ENCODE measurements at regions not wholly inside any gene's neighbourhood (a gene's known extent, or its start where the extent isn't known, plus 50 kb on each side); places are given as distances from the start of the nearest gene placed in this dataset.

DNA sequence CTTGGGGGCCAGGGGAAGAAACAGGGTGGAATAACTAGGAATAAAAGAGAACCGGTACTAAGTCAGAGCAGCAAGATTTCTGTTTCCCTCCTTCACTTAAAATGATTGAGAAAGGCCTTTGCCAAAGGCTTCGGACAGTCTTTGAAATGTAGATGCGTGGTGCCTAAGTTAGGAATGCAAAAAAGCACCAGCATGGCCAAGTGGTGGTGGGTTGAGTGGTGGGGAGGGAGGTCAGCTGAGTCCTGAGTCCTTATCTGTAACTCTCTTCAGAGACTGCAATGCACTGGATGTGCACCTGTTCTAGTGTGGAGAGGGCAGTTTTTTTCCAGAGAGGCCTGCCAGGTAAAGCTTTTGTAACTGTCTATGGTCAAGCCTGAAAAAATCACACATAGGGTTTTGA is 919.9 kb downstream of the FSCB start (continued):
- TF ChIP-seq, protein P1, sequence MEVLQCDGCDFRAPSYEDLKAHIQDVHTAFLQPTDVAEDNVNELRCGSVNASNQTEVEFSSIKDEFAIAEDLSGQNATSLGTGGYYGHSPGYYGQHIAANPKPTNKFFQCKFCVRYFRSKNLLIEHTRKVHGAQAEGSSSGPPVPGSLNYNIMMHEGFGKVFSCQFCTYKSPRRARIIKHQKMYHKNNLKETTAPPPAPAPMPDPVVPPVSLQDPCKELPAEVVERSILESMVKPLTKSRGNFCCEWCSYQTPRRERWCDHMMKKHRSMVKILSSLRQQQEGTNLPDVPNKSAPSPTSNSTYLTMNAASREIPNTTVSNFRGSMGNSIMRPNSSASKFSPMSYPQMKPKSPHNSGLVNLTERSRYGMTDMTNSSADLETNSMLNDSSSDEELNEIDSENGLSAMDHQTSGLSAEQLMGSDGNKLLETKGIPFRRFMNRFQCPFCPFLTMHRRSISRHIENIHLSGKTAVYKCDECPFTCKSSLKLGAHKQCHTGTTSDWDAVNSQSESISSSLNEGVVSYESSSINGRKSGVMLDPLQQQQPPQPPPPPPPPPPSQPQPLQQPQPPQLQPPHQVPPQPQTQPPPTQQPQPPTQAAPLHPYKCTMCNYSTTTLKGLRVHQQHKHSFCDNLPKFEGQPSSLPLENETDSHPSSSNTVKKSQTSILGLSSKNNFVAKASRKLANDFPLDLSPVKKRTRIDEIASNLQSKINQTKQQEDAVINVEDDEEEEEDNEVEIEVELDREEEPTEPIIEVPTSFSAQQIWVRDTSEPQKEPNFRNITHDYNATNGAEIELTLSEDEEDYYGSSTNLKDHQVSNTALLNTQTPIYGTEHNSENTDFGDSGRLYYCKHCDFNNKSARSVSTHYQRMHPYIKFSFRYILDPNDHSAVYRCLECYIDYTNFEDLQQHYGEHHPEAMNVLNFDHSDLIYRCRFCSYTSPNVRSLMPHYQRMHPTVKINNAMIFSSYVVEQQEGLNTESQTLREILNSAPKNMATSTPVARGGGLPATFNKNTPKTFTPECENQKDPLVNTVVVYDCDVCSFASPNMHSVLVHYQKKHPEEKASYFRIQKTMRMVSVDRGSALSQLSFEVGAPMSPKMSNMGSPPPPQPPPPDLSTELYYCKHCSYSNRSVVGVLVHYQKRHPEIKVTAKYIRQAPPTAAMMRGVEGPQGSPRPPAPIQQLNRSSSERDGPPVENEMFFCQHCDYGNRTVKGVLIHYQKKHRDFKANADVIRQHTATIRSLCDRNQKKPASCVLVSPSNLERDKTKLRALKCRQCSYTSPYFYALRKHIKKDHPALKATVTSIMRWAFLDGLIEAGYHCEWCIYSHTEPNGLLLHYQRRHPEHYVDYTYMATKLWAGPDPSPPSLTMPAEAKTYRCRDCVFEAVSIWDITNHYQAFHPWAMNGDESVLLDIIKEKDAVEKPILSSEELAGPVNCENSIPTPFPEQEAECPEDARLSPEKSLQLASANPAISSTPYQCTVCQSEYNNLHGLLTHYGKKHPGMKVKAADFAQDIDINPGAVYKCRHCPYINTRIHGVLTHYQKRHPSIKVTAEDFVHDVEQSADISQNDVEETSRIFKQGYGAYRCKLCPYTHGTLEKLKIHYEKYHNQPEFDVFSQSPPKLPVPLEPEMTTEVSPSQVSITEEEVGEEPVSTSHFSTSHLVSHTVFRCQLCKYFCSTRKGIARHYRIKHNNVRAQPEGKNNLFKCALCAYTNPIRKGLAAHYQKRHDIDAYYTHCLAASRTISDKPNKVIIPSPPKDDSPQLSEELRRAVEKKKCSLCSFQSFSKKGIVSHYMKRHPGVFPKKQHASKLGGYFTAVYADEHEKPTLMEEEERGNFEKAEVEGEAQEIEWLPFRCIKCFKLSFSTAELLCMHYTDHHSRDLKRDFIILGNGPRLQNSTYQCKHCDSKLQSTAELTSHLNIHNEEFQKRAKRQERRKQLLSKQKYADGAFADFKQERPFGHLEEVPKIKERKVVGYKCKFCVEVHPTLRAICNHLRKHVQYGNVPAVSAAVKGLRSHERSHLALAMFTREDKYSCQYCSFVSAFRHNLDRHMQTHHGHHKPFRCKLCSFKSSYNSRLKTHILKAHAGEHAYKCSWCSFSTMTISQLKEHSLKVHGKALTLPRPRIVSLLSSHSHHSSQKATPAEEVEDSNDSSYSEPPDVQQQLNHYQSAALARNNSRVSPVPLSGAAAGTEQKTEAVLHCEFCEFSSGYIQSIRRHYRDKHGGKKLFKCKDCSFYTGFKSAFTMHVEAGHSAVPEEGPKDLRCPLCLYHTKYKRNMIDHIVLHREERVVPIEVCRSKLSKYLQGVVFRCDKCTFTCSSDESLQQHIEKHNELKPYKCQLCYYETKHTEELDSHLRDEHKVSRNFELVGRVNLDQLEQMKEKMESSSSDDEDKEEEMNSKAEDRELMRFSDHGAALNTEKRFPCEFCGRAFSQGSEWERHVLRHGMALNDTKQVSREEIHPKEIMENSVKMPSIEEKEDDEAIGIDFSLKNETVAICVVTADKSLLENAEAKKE (CRISPR knock-in tag; IDR thresholded peaks at IDR 0.05) = no peak
- TF ChIP-seq ETS1 (IDR thresholded peaks at IDR 0.05) (no peak), CTCF (conservative IDR thresholded peaks at IDR 0.05; ENCODE audit: low read depth in 2 of 2) (no peak), ZNF114 (CRISPR knock-in tag; IDR thresholded peaks at IDR 0.05) (no peak)

GRCh38 chr14:43579671-43580070 is 927.4 kb downstream of the FSCB start:
- no peaks in the 10 kb centered on the region for H3K4me1 Mint-ChIP-seq
- no peaks in the 10 kb centered on the region for H3K79me2 ChIP-seq (replicated peaks; ENCODE audit: insufficient read depth)
- H3K4me1 ChIP-seq (ENCODE audit: insufficient read depth) = peaks cover 4% of the 10 kb centered on the region
- peaks cover 38% of the 10 kb centered on the region for H3K36me3 Mint-ChIP-seq (ENCODE audit: low read depth)
- H3K4me3 ChIP-seq = no peak overlapping the region
- no peak overlapping the region for H3K4me3 Mint-ChIP-seq
- TF ChIP-seq ETS1 (IDR thresholded peaks at IDR 0.05) (no peak), CTCF (conservative IDR thresholded peaks at IDR 0.05; ENCODE audit: low read depth in 2 of 2) (no peak), NANOG (IDR thresholded peaks at IDR 0.05; ENCODE audit: borderline replicate concordance) (no peak)
- TF ChIP-seq, protein P2, sequence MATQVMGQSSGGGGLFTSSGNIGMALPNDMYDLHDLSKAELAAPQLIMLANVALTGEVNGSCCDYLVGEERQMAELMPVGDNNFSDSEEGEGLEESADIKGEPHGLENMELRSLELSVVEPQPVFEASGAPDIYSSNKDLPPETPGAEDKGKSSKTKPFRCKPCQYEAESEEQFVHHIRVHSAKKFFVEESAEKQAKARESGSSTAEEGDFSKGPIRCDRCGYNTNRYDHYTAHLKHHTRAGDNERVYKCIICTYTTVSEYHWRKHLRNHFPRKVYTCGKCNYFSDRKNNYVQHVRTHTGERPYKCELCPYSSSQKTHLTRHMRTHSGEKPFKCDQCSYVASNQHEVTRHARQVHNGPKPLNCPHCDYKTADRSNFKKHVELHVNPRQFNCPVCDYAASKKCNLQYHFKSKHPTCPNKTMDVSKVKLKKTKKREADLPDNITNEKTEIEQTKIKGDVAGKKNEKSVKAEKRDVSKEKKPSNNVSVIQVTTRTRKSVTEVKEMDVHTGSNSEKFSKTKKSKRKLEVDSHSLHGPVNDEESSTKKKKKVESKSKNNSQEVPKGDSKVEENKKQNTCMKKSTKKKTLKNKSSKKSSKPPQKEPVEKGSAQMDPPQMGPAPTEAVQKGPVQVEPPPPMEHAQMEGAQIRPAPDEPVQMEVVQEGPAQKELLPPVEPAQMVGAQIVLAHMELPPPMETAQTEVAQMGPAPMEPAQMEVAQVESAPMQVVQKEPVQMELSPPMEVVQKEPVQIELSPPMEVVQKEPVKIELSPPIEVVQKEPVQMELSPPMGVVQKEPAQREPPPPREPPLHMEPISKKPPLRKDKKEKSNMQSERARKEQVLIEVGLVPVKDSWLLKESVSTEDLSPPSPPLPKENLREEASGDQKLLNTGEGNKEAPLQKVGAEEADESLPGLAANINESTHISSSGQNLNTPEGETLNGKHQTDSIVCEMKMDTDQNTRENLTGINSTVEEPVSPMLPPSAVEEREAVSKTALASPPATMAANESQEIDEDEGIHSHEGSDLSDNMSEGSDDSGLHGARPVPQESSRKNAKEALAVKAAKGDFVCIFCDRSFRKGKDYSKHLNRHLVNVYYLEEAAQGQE (IDR thresholded peaks at IDR 0.05; ENCODE audit: unreplicated experiment) = no peak
- 0 out of 2 replicates have a peak, but pooled peaks cover 12% of the 10 kb centered on the region for H3K9me2 ChIP-seq (ENCODE audit: insufficient read depth)
- H3F3A ChIP-seq (replicated peaks; ENCODE audit: low read depth) = no peaks in the 10 kb centered on the region
- peaks cover 42% of the 10 kb centered on the region for H3K9me3 Mint-ChIP-seq
- H3K27me3 Mint-ChIP-seq (ENCODE audit: insufficient read depth, low read depth, poor library complexity) = no peaks in the 10 kb centered on the region
- H3K27ac Mint-ChIP-seq = no peak overlapping the region
- DNase-seq (ENCODE audit: low spot score) (no peak), ATAC-seq (no peak)
- no peaks in the 10 kb centered on the region; the same call in 1 of the 2 replicates for H3K36me3 ChIP-seq (ENCODE audit: insufficient read depth)
- no peak overlapping the region for H3K4me2 ChIP-seq
- H3K27ac ChIP-seq (ENCODE audit: low read depth) = no peak overlapping the region
- no peak overlapping the region for H2AFZ ChIP-seq
- no peaks in the 10 kb centered on the region for H4K20me1 ChIP-seq (replicated peaks; ENCODE audit: insufficient read depth)
- H3K27me3 ChIP-seq (ENCODE audit: insufficient read depth) = no peaks in the 10 kb centered on the region

All from GM23338 (cell line).